HCT116 (cell line): ENCODE measurements at regions not wholly inside any gene's neighbourhood (a gene's known extent, or its start where the extent isn't known, plus 50 kb on each side); places are given as distances from the start of the nearest gene placed in this dataset.

ENCODE experiments used
- ATAC-seq: fragments of 200-7000 bp; cut with Tn5 transposase; 2 replicates; pipeline ENCODE4 v1.9.1; 2020; ENCODE audit warnings: mild to moderate bottlenecking, moderate library complexity
- BruUV-seq: library from RNA; stranded (reverse); fragments of 400-500 nt; replicated peaks from 2 replicates; lab custom pipeline; 2021; lab: Mats Ljungman, UMichigan
- CTCF ChIA-PET: fragments of 300-600 bp; sonication (Branson Sonifier 250); formaldehyde crosslinking; loops from one replicate; lab custom pipeline; 2021; ENCODE audit warnings: antibody characterized with exemption; lab: Charles Lee
- POLR2A ChIA-PET: fragments of 300-600, 350-600 bp; sonication (Branson Sonifier 250); formaldehyde crosslinking; loops from one replicate; lab custom pipeline; 2021; ENCODE audit warnings: antibody characterized with exemption; lab: Charles Lee
- RAD21 ChIA-PET, 2 experiments: fragments of 300-600 bp; sonication (Branson Sonifier 250); formaldehyde crosslinking; loops; one replicate each; lab custom pipeline; 2023; ENCODE audit warnings: low total read pairs in 2 of 2; ENCODE audit not compliant: uncharacterized antibody in 2 of 2, unreplicated experiment in 2 of 2, low non-redundant PET in 1 of 2; lab: Charles Lee
- DNase-seq: peaks from one replicate; pipeline ENCODE4 v3.0.0-alpha.2; 2010; ENCODE audit warnings: low read depth, low spot score
- H2AFZ ChIP-seq: fragments of 200-600 bp; shearing (Covaris generic), sonication (generic); 2 replicates; pipeline ENCODE4 v1.6.1; 2017; ENCODE audit warnings: low read depth, mixed run types, mixed read lengths, antibody characterized with exemption, low read length; ENCODE audit not compliant: poor library complexity, severe bottlenecking
- H3K27ac ChIP-seq: 2 replicates; pipeline ENCODE4 v1.5.1; 2012; ENCODE audit warnings: low read depth, low read length
- H3K27me3 ChIP-seq: fragments of 200-600 bp; sonication (generic); 2 replicates; pipeline ENCODE4 v1.6.1; 2016; ENCODE audit warnings: mixed run types, low read length, mixed read lengths; ENCODE audit not compliant: insufficient read depth
- H3K36me3 ChIP-seq, 2 experiments: fragments of 200-500 bp in 1 of 2; fragments of 200-600 bp in 1 of 2; sonication (Bioruptor generic) in 1 of 2; sonication (generic) in 1 of 2; 2 replicates each; pipeline versions ENCODE4 v1.5.1 to v1.6.1; 2014 to 2016; ENCODE audit warnings: low read length in 2 of 2, inconsistent platforms in 1 of 2, mixed read lengths in 1 of 2, mixed run types in 1 of 2; ENCODE audit not compliant: insufficient read depth in 2 of 2, control insufficient read depth in 1 of 2
- H3K4me1 ChIP-seq, 2 experiments: fragments of 200-600 bp in 1 of 2; sonication (generic) in 1 of 2; 2 replicates each; pipeline versions ENCODE4 v1.5.1 to v1.6.1; 2012 to 2017; ENCODE audit warnings: low read length in 2 of 2, inconsistent platforms in 1 of 2, mild to moderate bottlenecking in 1 of 2, mixed read lengths in 1 of 2, mixed run types in 1 of 2, moderate library complexity in 1 of 2; ENCODE audit not compliant: insufficient read depth in 2 of 2, control insufficient read depth in 1 of 2
- H3K4me2 ChIP-seq: fragments of 200-600 bp; sonication (generic); 2 replicates; pipeline ENCODE4 v1.6.1; 2017; ENCODE audit warnings: mixed run types, low read length, mixed read lengths
- H3K4me3 ChIP-seq, 2 experiments: fragments of 200-600 bp in 1 of 2; sonication (generic) in 1 of 2; replicated peaks in 1 of 2; 2 replicates each; pipeline ENCODE4 v1.5.1; 2011 to 2016; ENCODE audit warnings: low read length in 2 of 2, control low read depth in 1 of 2, low read depth in 1 of 2, mild to moderate bottlenecking in 1 of 2, mixed read lengths in 1 of 2, mixed run types in 1 of 2
- H3K79me2 ChIP-seq: fragments of 200-600 bp; sonication (generic); 2 replicates; pipeline ENCODE4 v1.6.1; 2017; ENCODE audit warnings: mild to moderate bottlenecking, mixed run types, low read length, moderate library complexity, mixed read lengths; ENCODE audit not compliant: insufficient read depth
- H3K9ac ChIP-seq: fragments of 200-600 bp; sonication (generic); 2 replicates; pipeline ENCODE4 v1.6.1; 2016; ENCODE audit warnings: low read length, mixed read lengths
- H3K9me2 ChIP-seq: fragments of 200-600 bp; sonication (generic), shearing (Covaris generic); 2 replicates; pipeline ENCODE4 v1.6.1; 2017; ENCODE audit warnings: mixed run types, mild to moderate bottlenecking, moderate library complexity; ENCODE audit not compliant: insufficient read depth
- H3K9me3 ChIP-seq, 2 experiments: fragments of 200-500 bp in 1 of 2; fragments of 200-600 bp in 1 of 2; sonication (Bioruptor generic) in 1 of 2; sonication (generic) in 1 of 2; 2 replicates each; pipeline ENCODE4 v1.6.1; 2014 to 2017; ENCODE audit warnings: low read length in 2 of 2, mixed read lengths in 2 of 2, inconsistent platforms in 1 of 2, low read depth in 1 of 2, mild to moderate bottlenecking in 1 of 2, mixed run types in 1 of 2, moderate library complexity in 1 of 2; ENCODE audit not compliant: control insufficient read depth in 1 of 2, insufficient read depth in 1 of 2
- H4K20me1 ChIP-seq: fragments of 200-600 bp; sonication (generic), shearing (Covaris generic); 2 replicates; pipeline ENCODE4 v1.6.1; 2017; ENCODE audit warnings: mixed run types, mild to moderate bottlenecking, moderate library complexity; ENCODE audit not compliant: insufficient read depth
- CBX3 ChIP-seq: IDR thresholded peaks from 2 replicates; pipeline ENCODE4 v1.6.1; 2012; ENCODE audit warnings: low read depth
- CEBPB ChIP-seq: IDR thresholded peaks from 2 replicates; pipeline ENCODE4 v1.6.1; 2012; ENCODE audit warnings: low read depth
- EGR1 ChIP-seq: IDR thresholded peaks from 2 replicates; pipeline ENCODE4 v1.6.1; 2012; ENCODE audit warnings: low read depth
- ELF1 ChIP-seq: IDR thresholded peaks from 2 replicates; pipeline ENCODE4 v1.6.1; 2012; ENCODE audit warnings: low read depth, borderline replicate concordance
- EZH2phosphoT487 ChIP-seq: fragments of 200-600 bp; IDR thresholded peaks from 2 replicates; pipeline ENCODE4 v1.6.1; 2018; ENCODE audit warnings: antibody characterized with exemption, borderline replicate concordance
- FOSL1 ChIP-seq: IDR thresholded peaks from 2 replicates; pipeline ENCODE4 v1.6.1; 2012; ENCODE audit warnings: low read depth
- JUND ChIP-seq: IDR thresholded peaks from 2 replicates; pipeline ENCODE4 v1.6.1; 2012
- REST ChIP-seq: IDR thresholded peaks from 2 replicates; pipeline ENCODE4 v1.6.1; 2012; ENCODE audit warnings: low read depth
- SIN3A ChIP-seq: IDR thresholded peaks from 2 replicates; pipeline ENCODE4 v1.6.1; 2012; ENCODE audit warnings: low read depth
- SP1 ChIP-seq: IDR thresholded peaks from 2 replicates; pipeline ENCODE4 v1.6.1; 2012; ENCODE audit warnings: low read depth
- SRF ChIP-seq: IDR thresholded peaks from 2 replicates; pipeline ENCODE4 v1.6.1; 2012; ENCODE audit warnings: low read depth
- TCF7L2 ChIP-seq: IDR thresholded peaks from 2 replicates; pipeline ENCODE4 v1.7.0; 2011; ENCODE audit warnings: borderline replicate concordance, inconsistent platforms; ENCODE audit not compliant: insufficient read depth, insufficient read length; ENCODE audit errors: extremely low read depth
- ZBTB33 ChIP-seq: IDR thresholded peaks from 2 replicates; pipeline ENCODE4 v1.6.1; 2011; ENCODE audit warnings: mild to moderate bottlenecking, low read length, moderate library complexity; ENCODE audit not compliant: insufficient replicate concordance; ENCODE audit errors: extremely low read depth
- ZFX ChIP-seq: fragments of 450-650 bp; IDR thresholded peaks from 2 replicates; pipeline ENCODE4 v1.6.1; 2017
- intact Hi-C: fragments of 100-400 bp; cut with micrococcal nuclease; formaldehyde crosslinking; loops from 2 replicates; pipeline ENCODE4 v1.10.0; 2022
- TF ChIP-seq, protein P1 (sequence below): IDR thresholded peaks from 2 replicates; pipeline ENCODE4 v1.6.1; 2012

DNA sequence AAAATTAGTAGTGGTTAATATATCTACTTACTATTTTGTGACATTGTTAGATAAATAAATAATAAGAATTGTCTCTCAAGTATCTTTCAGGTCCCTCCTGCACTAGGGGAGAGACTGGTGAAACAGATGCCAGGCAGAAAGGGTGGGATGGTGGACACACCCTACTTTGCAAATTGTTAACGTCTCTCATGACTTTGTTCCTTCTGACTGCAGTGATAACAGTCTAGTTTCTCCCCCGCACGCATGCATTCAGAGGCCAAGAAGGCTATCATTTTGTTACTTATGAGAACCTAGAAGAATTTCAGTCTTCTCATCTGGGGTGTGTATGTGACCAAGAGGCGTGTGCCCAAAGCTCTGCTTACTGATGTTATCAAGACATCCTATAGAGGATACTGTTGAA, 152.3 kb downstream of the EDN1 start:
- no peaks in the 10 kb centered on the region for H3K9me3 ChIP-seq
- H3K9me2 ChIP-seq, result no peaks in the 10 kb centered on the region
- H4K20me1 ChIP-seq, result no peaks in the 10 kb centered on the region
- no peak overlapping the region for H3K9ac ChIP-seq
- no peak overlapping the region for H3K27ac ChIP-seq
- ChIA-PET RAD21 (no interaction called here), CTCF (no interaction called here), POLR2A (no interaction called here)
- TF ChIP-seq SRF (no peak), SP1 (no peak), EGR1 (no peak), ZFX (no peak), FOSL1 (no peak), JUND (no peak), SIN3A (no peak), CBX3 (no peak), CEBPB (no peak), REST (no peak), EZH2phosphoT487 (no peak), ZBTB33 (no peak), ELF1 (no peak), TCF7L2 (no peak)
- TF ChIP-seq, protein P1, sequence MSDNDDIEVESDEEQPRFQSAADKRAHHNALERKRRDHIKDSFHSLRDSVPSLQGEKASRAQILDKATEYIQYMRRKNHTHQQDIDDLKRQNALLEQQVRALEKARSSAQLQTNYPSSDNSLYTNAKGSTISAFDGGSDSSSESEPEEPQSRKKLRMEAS, result no peak
- H3K4me2 ChIP-seq, result no peak overlapping the region
- intact Hi-C loops, result no loop called here
- H3K27me3 ChIP-seq, result no peaks in the 10 kb centered on the region; the same call in 1 of the 2 replicates
- ATAC-seq, result no peak
- no peaks in the 10 kb centered on the region for H3K36me3 ChIP-seq
- H3K4me1 ChIP-seq, result no peaks in the 10 kb centered on the region
- no peak overlapping the region for H2AFZ ChIP-seq
- DNase-seq, result no peak
- H3K79me2 ChIP-seq, result no peaks in the 10 kb centered on the region
- no peak overlapping the region for H3K4me3 ChIP-seq
- no TSS peak for BruUV-seq
